MV-4-11 (cell line): ENCODE measurements at regions not wholly inside any gene's neighbourhood (a gene's known extent, or its start where the extent isn't known, plus 50 kb on each side); places are given as distances from the start of the nearest gene placed in this dataset.
"Not testable (repeated sequence)": the region's sequence is repeated elsewhere in the genome, so short reads cannot be mapped to it uniquely, and the experiment has no call there.

Experiments
- DNase-seq: peaks from one replicate; lab custom pipeline; 2025; lab: John Stamatoyannopoulos, UW

DNA sequence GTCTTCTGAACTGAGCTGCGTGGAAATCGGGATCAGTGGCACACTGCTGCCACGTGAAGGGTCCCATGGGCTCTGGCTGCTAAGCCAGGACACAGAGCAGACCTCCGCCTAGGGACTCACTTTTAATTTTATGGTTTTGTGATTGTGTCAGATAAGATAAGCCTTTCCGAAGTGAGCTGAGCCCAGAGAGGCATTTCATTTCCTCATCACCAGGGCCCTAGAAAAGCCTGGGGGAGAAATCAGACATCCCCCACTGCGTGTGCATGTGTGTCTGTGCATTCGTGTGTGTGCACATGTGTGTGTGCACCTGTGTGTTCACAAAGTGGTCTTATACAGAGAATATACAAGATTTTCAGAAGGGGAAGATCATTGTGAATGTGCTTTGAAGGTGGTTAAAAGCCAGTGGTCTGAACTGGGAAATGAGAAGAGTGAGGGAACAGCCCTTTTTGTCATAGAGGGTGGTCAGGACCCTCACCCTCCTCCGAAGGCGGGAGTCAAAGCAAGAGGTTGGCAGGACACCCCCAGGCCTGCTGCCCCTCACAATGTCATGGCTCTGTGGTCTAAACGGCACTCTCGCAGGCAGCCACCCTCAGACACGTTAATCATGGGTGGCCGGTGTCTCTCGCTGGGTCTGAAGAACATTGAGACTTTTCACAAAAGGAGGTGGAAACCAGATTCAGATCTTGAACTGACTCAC is 176.1 kb upstream of the PFKP start:
- DNase-seq: peak; percentile 10

DNA sequence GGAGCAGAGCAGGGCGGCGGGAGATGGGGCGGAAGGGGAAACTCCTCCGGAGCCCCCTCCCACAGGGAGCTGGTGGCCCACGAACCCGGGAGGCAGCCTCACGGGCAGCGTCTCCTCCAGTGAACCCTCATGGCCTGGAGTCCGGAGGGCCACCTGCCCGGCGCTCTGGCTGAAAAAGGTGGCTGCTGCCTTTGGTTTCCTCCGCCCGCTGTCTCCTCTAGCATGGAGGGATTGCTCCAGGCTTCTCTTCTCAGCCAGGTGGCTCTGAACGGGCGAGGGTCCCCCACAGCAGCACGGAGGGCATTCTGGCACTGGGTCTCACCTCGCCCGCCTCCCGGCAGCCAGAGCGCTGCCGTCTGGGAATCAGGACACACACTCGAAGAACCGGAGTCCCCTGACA is 177.3 kb upstream of the PFKP start:
- no peak for DNase-seq

DNA sequence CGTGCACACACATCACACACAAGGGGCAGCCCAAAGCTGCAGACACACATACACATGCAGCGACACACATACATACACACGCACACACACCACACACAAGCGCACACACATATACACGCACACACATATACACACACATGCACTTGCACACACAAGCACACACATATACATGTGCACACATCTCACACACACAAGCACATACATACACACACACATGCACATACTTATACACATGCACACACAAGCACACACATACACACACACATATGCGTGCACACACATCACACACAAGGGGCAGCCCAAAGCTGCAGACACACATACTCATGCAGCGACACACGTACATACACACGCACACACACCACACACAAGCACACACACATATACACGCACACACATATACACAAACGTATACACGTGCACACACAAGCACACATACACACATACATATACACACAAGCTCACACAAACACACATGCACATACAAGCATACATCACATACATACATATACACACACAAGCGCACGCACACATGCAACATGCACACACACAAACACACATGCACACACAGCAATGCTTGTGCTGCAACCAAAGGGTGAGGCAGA is 178.8 kb upstream of the PFKP start:
- DNase-seq: no peak

DNA sequence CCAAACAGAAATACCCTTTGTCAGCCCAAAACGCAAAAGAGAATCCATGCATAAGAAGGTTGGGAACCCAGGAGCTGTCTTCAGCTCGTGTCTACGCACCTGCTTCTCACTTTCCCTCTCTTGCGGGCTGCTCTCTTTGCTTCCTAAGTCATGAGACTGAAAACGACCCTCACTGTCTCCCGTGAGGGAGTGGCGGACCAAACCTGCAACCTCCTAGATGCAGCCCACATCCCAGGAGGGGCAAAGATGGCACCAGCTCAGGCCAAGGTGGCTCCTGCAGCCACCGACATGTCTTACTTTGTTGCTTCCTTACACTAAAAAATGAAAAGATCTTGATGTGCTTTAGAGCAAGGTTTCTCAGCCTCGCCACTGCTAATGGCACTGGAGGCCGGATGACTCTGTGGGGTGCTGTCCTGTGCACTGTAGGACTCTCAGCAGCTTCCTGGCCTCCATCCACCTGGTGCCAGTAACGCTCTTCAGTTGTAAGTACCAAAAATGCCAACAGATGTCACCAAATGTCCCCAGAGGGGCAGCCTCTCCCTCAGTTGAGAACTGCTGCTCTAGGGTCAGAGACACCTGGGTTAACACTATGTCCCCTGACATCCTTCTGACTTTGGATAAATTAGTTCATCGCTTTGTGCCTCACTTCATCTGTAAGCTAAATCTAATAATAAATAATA is 179.8 kb upstream of the PFKP start:
- DNase-seq: peak; percentile 4

DNA sequence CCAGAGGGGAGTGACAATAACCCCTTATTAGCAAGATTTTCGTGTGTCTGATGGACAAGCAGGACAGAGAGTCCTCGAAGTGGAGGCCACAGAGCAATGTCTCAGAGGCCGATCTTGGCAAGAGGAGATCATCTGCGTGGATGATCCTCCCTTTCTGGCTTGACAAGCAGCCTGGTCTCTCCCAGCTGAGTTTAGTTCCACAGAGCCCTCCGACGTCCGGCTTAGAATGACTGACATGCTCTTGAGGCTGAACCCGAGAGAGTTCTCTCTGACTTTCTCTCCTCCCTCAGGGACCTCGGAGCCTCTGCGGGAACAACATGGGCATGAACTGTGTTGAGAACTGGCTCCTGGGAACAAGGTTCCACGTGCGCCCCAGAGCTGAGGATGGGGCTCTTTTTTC is 180.7 kb upstream of the PFKP start:
- no peak for DNase-seq

DNA sequence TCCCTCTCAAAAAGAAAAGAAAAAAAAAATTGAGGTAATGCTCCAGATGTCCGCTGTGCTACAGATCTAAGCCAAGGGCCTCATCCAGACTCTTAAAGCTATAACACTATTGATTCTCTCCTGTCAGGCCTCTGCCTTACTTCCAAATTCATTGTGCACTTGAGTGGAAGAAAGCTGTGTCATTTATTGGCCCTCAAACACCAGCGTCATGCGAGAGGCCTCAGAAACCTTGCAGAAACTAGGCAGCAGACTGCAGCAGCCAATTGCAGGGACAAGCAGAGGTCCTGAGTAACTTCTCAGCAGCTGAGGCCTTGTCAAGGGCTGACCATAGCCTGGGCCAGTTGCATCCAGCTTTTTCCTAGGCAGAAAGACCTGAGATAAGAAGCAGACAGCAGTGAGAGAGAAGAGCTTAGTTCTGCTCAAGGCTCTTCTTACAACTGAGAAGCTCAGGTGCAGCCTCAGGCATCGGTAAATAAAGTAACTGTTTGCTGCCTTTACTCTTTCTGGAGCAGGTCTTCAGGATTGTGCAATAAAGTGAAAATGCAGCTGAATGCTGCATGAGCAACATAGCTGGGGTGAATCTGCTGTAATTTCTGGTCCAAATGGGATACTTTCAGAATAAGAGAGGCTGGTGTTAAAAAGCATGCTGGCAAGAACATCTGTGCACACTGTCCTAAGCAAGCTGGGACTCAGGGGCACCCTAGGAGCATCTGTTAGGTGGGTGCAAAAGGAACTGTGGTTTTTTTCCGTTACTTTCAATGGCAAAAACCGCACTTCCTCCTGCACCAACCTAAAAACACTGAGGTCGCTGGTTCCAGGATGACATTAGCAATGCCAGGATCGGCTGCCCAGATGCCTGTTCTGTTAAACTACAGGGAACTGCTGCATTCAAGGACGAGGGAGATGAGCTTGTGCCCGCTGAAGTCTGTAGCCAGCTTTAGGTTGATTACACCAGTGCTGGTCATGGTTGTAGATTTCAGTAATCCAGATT is 181.8 kb upstream of the PFKP start:
- peak; percentile 92 for DNase-seq

DNA sequence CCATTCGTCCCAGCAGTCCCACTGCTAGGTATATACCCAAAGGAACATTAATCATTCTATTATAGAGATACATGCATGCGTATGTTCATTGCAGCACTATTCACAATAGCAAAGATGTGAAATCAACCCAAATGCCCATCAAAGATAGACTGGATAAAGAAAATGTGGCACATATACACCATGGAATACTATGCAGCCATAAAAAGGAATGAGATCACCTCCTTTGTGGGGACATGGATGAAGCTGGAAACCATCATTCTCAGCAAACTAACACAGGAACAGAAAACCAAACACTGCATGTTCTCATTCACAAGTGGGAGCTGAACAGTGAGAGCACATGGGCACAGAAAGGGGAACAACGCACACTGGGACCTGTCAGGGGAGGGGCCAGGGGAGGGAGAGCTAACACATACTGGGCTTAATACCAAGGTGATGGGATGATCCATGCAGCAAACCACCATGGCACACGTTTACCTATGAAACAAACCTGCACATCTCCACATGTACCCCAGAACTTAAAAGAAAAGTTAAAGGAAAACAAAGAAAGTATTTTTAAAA is 183.3 kb upstream of the PFKP start:
- DNase-seq: peak; percentile 55

DNA sequence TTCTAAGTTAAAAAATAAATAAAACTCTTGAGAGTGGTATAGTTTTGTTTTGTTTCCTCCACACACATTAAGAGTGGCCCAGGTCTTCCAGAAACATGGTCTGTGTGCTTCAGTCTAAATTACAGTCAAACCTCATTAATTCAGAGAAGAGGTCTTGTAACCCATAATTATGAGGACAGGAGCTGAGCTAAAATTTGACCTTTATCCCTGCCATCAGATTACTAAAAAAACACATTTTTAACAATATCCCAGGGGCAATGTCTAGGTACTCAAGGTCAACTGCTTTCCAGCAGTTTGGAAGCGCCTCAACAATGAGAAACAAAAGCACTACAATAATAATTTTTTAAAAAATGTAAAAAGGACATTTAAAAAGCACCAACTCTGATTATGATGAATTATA is 184.1 kb upstream of the PFKP start:
- DNase-seq: no peak

DNA sequence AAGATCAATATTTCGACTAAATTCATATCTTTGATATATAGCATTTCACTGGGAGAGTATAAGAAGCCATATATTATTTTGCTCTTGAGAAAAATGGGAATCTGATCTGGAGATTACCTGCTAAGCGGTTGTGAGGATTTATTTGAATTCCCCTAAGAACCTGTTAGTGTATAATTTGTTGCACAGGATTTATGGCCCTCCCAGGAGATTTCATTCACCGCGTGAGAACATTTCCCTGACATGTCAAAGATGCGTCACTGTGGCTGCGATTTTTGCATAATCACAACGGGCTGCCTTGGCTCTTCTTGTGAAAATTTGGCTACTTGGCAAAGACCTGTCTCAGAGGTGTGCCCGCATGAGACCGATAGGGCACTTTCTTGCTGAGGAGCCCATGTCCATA is 184.7 kb upstream of the PFKP start:
- DNase-seq: no peak

DNA sequence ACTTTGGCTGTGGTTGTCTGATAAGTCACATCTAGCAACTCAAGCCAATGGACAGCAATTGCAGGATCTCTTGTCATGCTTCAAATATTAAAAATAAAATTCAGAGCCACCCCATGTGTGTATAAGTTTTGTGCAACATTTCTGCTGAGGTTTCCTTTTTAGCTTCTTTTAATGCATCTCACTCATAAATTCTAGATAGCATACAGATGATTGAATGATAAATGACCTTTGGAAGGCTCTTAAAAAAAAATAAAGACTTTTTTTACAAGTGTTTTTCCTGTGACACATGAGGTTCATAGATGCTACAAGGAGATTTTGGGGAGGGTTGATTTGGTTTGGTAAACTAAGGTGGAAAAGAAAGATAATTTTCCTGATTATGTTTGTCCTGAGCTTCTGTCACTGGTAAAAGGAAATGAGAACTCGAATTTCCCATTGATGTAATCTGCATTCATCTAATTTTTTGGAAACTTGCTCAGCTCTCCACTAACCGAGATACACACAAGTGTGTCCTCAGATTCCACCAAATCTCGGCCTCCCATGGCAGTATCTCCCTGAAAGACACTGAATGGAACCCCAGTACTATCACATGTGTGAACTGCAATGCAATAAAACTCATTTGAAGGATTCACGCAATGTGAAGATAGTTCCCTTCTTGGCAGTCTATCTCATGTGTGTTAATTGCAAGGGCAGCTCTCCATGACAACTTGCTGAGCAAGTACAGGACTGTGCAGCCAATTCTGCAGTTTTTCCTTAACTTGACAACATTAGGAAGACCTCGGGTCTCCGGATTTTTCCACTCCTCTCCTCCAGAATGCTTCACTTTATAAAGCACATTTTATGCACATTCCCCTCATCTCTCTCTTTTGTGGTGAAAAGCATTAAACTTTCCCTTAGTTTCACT is 185.4 kb upstream of the PFKP start:
- no peak for DNase-seq

DNA sequence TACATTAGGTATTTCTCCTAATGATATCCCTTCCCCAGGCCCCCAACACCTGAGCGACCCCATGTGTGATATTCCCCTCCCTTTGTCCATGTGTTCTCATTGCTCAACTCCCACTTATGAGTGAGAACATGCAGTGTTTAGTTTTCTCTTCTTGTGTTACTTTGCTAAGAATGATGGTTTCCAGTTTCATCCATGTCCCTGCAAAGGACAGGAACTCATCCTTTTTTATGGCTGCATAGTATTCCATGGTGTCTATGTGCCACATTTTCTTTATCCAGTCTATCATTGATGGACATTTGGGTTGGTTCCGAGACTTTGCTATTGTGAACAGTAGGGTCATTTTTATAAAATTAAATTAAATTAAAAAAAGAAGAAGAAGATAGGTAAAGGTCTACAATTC is 187.3 kb upstream of the PFKP start:
- not testable (repeated sequence) for DNase-seq

DNA sequence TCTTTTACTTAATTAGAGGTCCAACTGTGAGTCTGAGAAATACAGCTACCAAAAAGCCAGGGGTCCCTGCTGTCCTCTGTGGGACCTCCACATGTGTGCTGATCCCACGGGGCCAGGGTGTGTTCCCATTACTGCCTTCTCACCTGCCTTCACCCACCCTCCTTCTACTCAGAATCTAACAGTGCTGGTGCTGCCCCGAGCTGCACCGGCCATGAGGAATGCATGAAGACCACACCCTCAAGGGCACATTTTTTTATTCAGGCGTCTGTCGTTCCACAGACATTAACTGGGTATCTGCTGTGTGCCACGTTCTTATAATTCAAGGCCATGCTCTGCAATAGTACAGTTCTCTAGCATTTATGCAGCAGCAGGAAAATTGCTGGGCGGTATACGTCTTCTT is 188.5 kb upstream of the PFKP start:
- DNase-seq: no peak

DNA sequence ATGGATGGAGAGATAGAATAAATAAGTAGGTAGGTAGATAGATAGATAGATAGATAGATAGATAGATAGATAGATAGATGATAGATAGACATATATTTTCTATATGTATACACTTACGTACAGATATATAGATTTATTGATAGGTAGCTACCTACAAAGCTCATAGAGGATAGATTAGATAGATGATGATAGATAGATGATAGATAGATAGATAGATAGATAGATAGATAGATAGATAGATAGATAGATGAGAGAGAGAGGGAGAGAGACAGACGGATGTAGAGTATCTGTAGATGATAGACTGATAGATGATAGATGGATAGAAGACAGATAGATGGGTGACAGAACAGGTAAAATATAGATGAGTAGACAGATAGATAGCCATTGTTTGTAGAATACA is 191.3 kb upstream of the PFKP start:
- DNase-seq: no peak

DNA sequence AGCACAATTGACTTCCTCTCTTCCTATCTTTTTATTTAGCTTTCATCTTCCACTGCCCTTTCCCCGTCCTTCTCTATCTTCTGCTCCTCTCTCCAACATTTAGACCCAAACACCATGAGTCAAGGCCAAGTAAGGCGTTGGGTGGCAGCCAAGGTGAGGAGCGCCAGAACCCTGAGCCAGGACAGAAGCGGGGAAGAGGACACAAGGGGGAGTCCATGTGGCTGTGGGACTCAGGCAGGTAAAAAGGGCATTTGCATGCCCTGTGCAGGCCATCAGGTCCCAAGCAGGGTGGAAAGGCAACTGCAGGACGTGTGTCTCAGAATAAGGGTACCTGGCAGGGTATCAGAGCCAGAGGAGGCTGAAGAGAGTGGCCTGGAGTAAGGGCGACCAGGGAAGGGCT is 192.4 kb upstream of the PFKP start:
- DNase-seq: no peak

DNA sequence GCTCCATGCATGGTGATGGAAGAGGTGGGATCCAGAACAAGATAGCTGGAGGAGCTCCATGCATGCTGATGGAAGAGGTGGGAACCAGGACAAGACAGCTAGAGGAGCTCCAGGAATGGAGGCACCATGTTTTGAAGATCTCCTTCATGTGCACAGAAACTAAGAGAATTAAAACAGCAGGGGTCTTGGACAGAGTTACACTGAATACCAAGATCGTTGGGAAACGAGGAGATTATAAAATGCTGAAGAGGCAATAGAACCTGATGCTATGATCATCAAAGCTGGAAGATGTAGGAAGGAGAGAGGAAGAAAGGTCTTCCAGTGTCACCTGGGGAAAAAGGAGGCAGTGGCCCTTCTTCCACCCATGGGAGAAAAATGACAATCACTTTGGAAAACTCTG is 193.6 kb upstream of the PFKP start:
- no peak for DNase-seq

DNA sequence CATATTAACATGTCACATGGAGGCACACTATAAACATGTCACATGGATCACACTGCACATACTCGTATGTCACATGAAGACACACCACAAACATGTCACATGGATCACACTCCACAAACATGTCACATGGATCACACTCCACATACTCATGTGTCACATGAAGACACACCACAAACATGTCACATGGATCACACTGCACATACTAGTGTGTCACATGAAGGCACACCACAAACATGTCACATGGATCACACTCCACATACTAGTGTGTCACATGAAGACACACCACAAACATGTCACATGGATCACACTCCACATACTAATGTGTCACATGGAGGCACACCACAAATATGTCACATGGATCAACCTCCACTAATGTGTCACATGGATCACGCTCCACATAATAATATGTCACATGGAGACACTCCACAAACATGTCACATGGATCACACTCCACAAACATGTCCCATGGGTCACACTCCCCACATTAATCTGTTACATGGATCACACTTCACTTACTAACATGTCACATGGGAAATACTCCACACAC is 195.6 kb upstream of the PFKP start:
- no peak for DNase-seq

DNA sequence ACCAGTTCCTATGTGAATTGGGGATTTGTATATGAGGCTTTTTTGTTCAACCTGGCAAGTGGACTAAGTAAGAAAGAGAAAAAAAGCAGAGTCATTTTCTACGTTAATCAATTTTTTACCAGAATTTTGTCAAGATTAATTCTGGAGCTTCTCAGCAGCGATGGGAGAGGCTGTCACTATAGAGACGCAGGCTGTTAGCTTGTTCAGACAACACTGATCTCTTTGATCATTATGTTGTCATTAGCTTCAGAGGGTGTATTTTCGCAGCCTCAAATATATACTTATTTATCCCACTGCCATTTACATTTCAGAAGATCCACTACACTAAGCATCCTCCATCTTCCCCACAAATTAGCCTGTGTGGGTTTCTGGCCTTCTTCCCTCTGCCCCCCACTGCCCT is 196.7 kb upstream of the PFKP start:
- DNase-seq: no peak

DNA sequence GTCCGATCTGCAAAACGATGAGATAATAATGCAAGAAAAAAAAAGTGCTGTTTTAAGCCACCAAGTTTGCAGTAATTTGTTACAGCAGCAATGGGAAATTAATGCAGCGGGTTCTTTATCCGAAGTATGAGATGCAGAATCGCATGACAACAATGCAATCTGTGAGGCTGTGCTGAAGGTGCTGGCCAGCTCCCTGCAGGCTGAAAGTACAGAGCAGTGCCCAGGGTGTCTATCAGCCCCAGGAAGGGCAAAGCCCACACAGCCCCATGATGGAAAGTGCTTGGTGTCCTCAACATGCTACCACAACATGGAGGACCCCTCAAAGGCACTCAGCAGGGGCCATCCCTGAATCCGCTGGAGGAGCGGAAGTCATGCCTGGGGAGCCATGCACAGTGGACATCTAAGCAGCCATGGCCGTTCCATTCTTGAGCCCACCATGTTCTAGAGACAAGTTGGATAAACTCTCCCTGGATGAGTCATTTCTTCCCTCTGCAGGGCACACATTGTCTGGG is 199.5 kb upstream of the PFKP start:
- no peak for DNase-seq

DNA sequence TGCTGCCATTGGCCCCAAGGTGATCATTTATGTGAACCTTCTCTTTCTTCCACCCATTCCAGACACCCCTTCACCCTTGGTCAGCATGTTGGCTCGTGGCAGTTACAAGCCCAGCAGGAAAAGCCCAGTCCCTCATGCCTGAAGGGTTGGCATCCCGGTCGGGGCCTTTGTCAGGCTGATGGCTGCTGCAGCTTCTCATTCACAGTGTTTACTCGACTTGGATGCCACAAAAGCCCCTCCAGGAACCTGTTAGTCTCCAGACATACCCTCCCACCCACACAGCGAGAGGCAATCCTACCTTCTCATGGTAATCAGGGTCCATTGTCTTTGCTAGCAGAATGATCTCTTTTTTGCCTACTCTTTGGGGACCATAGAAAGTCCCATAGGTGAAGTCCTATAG is 200.8 kb upstream of the PFKP start:
- DNase-seq: no peak

DNA sequence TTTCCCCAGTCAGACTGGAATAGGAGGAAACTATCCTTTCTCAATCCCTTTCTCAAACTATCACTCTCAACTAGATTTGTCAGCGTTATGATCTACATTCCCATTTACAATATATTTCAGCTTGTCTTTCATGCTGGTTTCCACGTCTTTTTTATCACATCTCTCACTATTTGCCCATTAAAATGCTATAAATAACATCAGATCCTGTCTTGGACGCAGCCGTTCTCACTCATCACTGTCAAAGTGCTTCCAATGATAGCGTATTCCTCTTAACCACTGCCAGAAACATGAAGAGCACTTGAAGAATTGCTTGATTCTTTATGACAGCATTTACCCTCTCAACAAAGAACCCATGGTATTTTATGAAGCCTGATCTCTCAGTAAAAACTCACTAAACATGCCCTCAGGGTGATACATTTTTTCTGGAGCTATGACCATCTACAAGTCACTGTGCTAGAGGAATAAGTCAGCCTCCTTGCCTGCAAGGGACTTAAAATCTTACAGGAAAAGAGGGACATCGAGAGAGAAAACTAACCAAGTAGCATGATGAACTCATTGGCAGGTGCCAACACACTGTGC is 205.6 kb upstream of the PFKP start:
- DNase-seq: no peak
